Fibroblast of lung (primary cell): ENCODE measurements at regions not wholly inside any gene's neighbourhood (a gene's known extent, or its start where the extent isn't known, plus 50 kb on each side); places are given as distances from the start of the nearest gene placed in this dataset.

Experiments used
- EZH2 ChIP-seq: IDR thresholded peaks from 2 replicates; pipeline ENCODE4 v1.5.1; 2012; ENCODE audit warnings: low read length, control low read depth, mild to moderate bottlenecking; ENCODE audit errors: missing control alignments
- TF ChIP-seq, protein P1 (sequence below), 2 donors: IDR thresholded peaks in 1 of 2; conservative IDR thresholded peaks in 1 of 2; 1 replicate in 1 of 2; 2 replicates in 1 of 2; pipeline ENCODE4 v1.5.1; 2011 to 2012; ENCODE audit warnings: low read length in 2 of 2, control low read depth in 1 of 2, inconsistent platforms in 1 of 2, low read depth in 1 of 2, mild to moderate bottlenecking in 1 of 2

GRCh38 chr11:90380206-90380605 lies 157.4 kb upstream of the CHORDC1 start:
- TF ChIP-seq, protein P1, sequence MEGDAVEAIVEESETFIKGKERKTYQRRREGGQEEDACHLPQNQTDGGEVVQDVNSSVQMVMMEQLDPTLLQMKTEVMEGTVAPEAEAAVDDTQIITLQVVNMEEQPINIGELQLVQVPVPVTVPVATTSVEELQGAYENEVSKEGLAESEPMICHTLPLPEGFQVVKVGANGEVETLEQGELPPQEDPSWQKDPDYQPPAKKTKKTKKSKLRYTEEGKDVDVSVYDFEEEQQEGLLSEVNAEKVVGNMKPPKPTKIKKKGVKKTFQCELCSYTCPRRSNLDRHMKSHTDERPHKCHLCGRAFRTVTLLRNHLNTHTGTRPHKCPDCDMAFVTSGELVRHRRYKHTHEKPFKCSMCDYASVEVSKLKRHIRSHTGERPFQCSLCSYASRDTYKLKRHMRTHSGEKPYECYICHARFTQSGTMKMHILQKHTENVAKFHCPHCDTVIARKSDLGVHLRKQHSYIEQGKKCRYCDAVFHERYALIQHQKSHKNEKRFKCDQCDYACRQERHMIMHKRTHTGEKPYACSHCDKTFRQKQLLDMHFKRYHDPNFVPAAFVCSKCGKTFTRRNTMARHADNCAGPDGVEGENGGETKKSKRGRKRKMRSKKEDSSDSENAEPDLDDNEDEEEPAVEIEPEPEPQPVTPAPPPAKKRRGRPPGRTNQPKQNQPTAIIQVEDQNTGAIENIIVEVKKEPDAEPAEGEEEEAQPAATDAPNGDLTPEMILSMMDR (conservative IDR thresholded peaks at IDR 0.05 in 1 of 2, IDR thresholded peaks at IDR 0.05 in 1 of 2; ENCODE audit: low read depth in 1 of 2, low read length in 2 of 2), result no peak
- TF ChIP-seq EZH2, result no peak
